ENCODE measurements at regions not wholly inside any gene's neighbourhood (a gene's known extent, or its start where the extent isn't known, plus 50 kb on each side); places are given as distances from the start of the nearest gene placed in this dataset.

- ATAC-seq (no peak), DNase-seq (no peak)
- Histone ChIP-seq H3K27me3 (no peaks in the 10 kb centered on the region), H3K4me1 (no peaks in the 10 kb centered on the region), H3K9me3 (peaks cover 0 to 14% (median 2%) of the 10 kb centered on the region in 12 donors), H3K4me3 (no peak overlapping the region), H3K36me3 (no peaks in the 10 kb centered on the region), H3K27ac (no peak overlapping the region)
- WGBS, 4 donors: 80 to 90% (median 86%) methylated on average over 2 of the region's 2 CpGs
- TF ChIP-seq POLR2A (IDR thresholded peaks at IDR 0.05): no peak
- TF ChIP-seq, protein P1, sequence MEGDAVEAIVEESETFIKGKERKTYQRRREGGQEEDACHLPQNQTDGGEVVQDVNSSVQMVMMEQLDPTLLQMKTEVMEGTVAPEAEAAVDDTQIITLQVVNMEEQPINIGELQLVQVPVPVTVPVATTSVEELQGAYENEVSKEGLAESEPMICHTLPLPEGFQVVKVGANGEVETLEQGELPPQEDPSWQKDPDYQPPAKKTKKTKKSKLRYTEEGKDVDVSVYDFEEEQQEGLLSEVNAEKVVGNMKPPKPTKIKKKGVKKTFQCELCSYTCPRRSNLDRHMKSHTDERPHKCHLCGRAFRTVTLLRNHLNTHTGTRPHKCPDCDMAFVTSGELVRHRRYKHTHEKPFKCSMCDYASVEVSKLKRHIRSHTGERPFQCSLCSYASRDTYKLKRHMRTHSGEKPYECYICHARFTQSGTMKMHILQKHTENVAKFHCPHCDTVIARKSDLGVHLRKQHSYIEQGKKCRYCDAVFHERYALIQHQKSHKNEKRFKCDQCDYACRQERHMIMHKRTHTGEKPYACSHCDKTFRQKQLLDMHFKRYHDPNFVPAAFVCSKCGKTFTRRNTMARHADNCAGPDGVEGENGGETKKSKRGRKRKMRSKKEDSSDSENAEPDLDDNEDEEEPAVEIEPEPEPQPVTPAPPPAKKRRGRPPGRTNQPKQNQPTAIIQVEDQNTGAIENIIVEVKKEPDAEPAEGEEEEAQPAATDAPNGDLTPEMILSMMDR (IDR thresholded peaks at IDR 0.05): no peak
- intact Hi-C loops (cut with DNase I): no loop called here
Measured at GRCh38 chr12:85657836-85658630, 178.2 kb downstream of the RASSF9 start.

DNA sequence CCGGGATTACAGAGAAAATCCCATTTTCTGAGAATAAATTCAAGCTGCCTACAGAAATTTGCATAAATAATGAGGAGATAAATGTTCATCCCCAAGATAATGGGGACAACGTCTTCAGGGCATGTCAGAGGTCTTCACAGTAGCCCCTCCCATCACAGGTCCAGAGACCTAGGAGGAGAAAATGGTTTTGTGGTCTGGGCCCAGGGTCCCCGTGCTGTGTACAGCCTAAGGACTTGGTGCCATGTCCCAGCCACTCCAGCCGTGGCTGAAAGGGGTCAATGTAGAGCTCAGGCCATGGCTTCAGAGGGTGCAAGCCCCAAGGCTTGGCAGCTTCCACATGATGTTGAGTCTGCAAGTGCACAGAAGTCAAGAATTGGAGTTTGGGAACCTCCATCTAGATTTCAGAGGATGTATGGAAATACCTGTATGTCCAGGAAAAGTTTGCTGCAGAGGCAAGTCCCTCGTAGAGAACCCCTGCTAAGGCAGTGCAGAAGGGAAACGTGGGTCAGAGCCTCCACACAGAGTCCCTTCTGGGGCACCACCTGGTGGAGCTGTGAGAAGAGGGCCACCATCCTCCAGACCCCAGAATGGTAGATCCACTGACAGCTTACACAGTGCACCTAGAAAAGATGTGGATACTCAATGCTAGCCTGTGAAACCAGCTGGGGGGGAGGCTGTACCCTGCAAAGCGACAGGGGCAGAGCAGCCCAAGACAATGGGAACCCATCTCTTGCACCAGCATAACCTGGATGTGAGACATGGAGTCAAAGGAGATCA, 176.3 kb downstream of the RASSF9 start:
- peaks cover 0 to 14% (median 2%) of the 10 kb centered on the region in 12 donors for H3K9me3 ChIP-seq

DNA sequence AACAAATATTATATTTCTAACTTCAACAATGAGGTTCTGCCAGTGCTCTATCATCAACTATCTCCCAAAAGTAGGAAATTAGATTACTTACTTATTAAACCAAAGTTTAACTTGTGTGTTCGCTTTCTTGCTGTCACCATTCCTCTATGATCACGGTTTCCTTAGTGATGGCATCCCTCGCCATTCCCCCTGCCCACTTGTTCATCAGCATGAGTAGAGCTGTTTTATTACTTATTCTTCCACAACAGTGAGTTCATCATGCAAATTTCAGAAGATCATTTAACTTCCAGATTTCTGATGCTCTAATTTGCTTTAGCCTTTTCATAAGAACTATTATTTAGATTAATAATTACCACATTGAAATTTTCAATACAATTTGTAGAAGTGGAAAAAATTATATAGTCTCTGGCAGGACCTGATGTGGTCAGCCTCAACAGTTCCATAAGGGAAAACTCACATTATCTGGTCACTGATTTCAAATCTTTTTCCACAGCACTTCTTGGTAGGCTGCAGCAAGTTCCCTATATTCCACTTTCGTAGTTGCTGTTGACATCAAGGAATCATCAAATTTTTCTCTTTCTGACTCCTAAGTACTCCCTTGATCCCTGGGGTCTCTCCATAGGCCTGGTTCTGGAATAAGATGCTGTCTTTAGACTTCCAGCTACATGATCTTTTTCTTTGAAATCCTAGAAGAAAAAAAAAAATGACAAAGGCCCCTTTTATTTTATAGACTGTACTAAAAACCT, 174.6 kb downstream of the RASSF9 start:
- H3K4me3 ChIP-seq: no peak overlapping the region
- DNase-seq: no peak
- no peaks in the 10 kb centered on the region for H3K36me3 ChIP-seq
- 82 to 87% (median 85%) methylated on average over 4 of the region's 4 CpGs for WGBS, 4 donors
- no peak overlapping the region for H3K27ac ChIP-seq
- H3K4me1 ChIP-seq: no peaks in the 10 kb centered on the region
- peaks cover 0 to 14% (median 2%) of the 10 kb centered on the region in 12 donors for H3K9me3 ChIP-seq
- no peak for ATAC-seq
- no peak for TF ChIP-seq POLR2A (IDR thresholded peaks at IDR 0.05)
- TF ChIP-seq, protein P1 (IDR thresholded peaks at IDR 0.05): no peak
- intact Hi-C loops (cut with DNase I): no loop called here
- no peaks in the 10 kb centered on the region for H3K27me3 ChIP-seq

More for the DNA sequence above, 176.3 kb downstream of the RASSF9 start:
- Histone ChIP-seq H3K27ac (no peak overlapping the region), H3K4me3 (no peak overlapping the region), H3K4me1 (no peaks in the 10 kb centered on the region), H3K27me3 (no peaks in the 10 kb centered on the region), H3K36me3 (no peaks in the 10 kb centered on the region)
- no peak for ATAC-seq
- intact Hi-C loops (cut with DNase I): no loop called here
- DNase-seq: no peak
- no peak for TF ChIP-seq POLR2A (IDR thresholded peaks at IDR 0.05)
- TF ChIP-seq, protein P1 (IDR thresholded peaks at IDR 0.05): no peak
- WGBS, 4 donors: 57 to 69% (median 63%) methylated on average over 7 of the region's 7 CpGs

GRCh38 chr12:85662207-85662602, 174.0 kb downstream of the RASSF9 start:
- Histone ChIP-seq H3K27me3 (no peaks in the 10 kb centered on the region), H3K36me3 (no peaks in the 10 kb centered on the region), H3K9me3 (peaks cover 0 to 14% (median 2%) of the 10 kb centered on the region in 12 donors), H3K4me1 (no peaks in the 10 kb centered on the region), H3K27ac (no peak overlapping the region), H3K4me3 (no peak overlapping the region)
- TF ChIP-seq POLR2A (IDR thresholded peaks at IDR 0.05): no peak
- TF ChIP-seq, protein P1 (IDR thresholded peaks at IDR 0.05): no peak
- DNase-seq (no peak), ATAC-seq (no peak)
- intact Hi-C loops (cut with DNase I): no loop called here
